Keratinocyte (primary cell): ENCODE measurements at regions not wholly inside any gene's neighbourhood (a gene's known extent, or its start where the extent isn't known, plus 50 kb on each side); places are given as distances from the start of the nearest gene placed in this dataset.

Experiments
- DNase-seq: peaks from one replicate; pipeline ENCODE4 v3.0.0-alpha.2; 2011; ENCODE audit warnings: low read depth, missing footprints, low spot score
- FAIRE-seq: peaks from 2 replicates; lab custom pipeline; 2011; peaks lifted over from hg19 to GRCh38; lab: Jason Lieb, UNC
- H2AFZ ChIP-seq: 2 replicates; pipeline ENCODE4 v1.6.0; 2012; ENCODE audit warnings: low read length, control low read depth, inconsistent platforms; ENCODE audit not compliant: control insufficient read depth
- H3K27ac ChIP-seq: 2 replicates; pipeline ENCODE4 v1.5.1; 2011; ENCODE audit warnings: low read length; ENCODE audit not compliant: control insufficient read depth, insufficient read depth
- H3K27me3 ChIP-seq: 3 replicates; pipeline ENCODE4 v1.6.0; 2011; ENCODE audit warnings: low read length; ENCODE audit not compliant: control insufficient read depth, insufficient read depth; ENCODE audit errors: extremely low read depth
- H3K36me3 ChIP-seq, 2 experiments: 2 replicates in 1 of 2; 3 replicates in 1 of 2; pipeline ENCODE4 v1.5.1; 2011; ENCODE audit warnings: low read length in 2 of 2, mild to moderate bottlenecking in 1 of 2; ENCODE audit not compliant: control insufficient read depth in 2 of 2, insufficient read depth in 2 of 2; ENCODE audit errors: extremely low read depth in 1 of 2
- H3K4me1 ChIP-seq: 3 replicates; pipeline ENCODE4 v1.5.1; 2011; ENCODE audit warnings: low read length; ENCODE audit not compliant: control insufficient read depth, insufficient read depth; ENCODE audit errors: extremely low read depth
- H3K4me2 ChIP-seq: 3 replicates; pipeline ENCODE4 v1.6.0; 2011; ENCODE audit warnings: low read depth, low read length; ENCODE audit not compliant: control insufficient read depth, insufficient read depth; ENCODE audit errors: extremely low read depth
- H3K4me3 ChIP-seq, 3 experiments: fragments of 200-600 bp in 1 of 3; sonication (generic) in 1 of 3; 2 replicates in 2 of 3; 3 replicates in 1 of 3; pipeline ENCODE4 v1.5.1; 2011 to 2016; ENCODE audit warnings: low read length in 3 of 3, mild to moderate bottlenecking in 3 of 3, control low read depth in 2 of 3, inconsistent platforms in 1 of 3, low read depth in 1 of 3, mixed read lengths in 1 of 3, mixed run types in 1 of 3, moderate library complexity in 1 of 3; ENCODE audit not compliant: control insufficient read depth in 2 of 3, insufficient read depth in 2 of 3; ENCODE audit errors: extremely low read depth in 1 of 3
- H3K79me2 ChIP-seq: 2 replicates; pipeline ENCODE4 v1.6.0; 2012; ENCODE audit warnings: low read length; ENCODE audit not compliant: control insufficient read depth, insufficient read depth
- H3K9ac ChIP-seq: 3 replicates; pipeline ENCODE4 v1.6.0; 2011; ENCODE audit warnings: low read length; ENCODE audit not compliant: control insufficient read depth, insufficient read depth; ENCODE audit errors: extremely low read depth
- H3K9me1 ChIP-seq: 3 replicates; pipeline ENCODE4 v1.6.0; 2011; ENCODE audit warnings: low read length; ENCODE audit not compliant: control insufficient read depth, insufficient read depth; ENCODE audit errors: extremely low read depth
- H3K9me3 ChIP-seq: 2 replicates; pipeline ENCODE4 v1.5.1; 2012; ENCODE audit warnings: low read depth, low read length; ENCODE audit not compliant: control insufficient read depth
- H4K20me1 ChIP-seq: 3 replicates; pipeline ENCODE4 v1.6.0; 2011; ENCODE audit warnings: low read length; ENCODE audit not compliant: control insufficient read depth, insufficient read depth; ENCODE audit errors: extremely low read depth
- EZH2 ChIP-seq: IDR thresholded peaks from one replicate; pipeline ENCODE4 v1.6.1; 2012; ENCODE audit warnings: inconsistent platforms, mild to moderate bottlenecking, low read length, moderate library complexity
- dilution Hi-C: fragments of 300-500 bp; cut with MboI; formaldehyde crosslinking; loops from one replicate; pipeline ENCODE4 v1.7.0; 2020; ENCODE audit warnings: low sequenced_read_pairs; ENCODE audit not compliant: extremely low pct_ligation_motif_present
- TF ChIP-seq, protein P1 (sequence below), 3 experiments: IDR thresholded peaks in 1 of 3; conservative IDR thresholded peaks in 1 of 3; optimal IDR thresholded peaks in 1 of 3; 2 replicates in 2 of 3; 3 replicates in 1 of 3; pipeline versions ENCODE3 to v1.5.1; 2011; ENCODE audit warnings: low read length in 3 of 3, mild to moderate bottlenecking in 3 of 3, moderate library complexity in 2 of 3, control low read depth in 1 of 3, inconsistent platforms in 1 of 3; ENCODE audit not compliant: insufficient read depth in 2 of 3; ENCODE audit errors: extremely low read depth in 1 of 3

DNA sequence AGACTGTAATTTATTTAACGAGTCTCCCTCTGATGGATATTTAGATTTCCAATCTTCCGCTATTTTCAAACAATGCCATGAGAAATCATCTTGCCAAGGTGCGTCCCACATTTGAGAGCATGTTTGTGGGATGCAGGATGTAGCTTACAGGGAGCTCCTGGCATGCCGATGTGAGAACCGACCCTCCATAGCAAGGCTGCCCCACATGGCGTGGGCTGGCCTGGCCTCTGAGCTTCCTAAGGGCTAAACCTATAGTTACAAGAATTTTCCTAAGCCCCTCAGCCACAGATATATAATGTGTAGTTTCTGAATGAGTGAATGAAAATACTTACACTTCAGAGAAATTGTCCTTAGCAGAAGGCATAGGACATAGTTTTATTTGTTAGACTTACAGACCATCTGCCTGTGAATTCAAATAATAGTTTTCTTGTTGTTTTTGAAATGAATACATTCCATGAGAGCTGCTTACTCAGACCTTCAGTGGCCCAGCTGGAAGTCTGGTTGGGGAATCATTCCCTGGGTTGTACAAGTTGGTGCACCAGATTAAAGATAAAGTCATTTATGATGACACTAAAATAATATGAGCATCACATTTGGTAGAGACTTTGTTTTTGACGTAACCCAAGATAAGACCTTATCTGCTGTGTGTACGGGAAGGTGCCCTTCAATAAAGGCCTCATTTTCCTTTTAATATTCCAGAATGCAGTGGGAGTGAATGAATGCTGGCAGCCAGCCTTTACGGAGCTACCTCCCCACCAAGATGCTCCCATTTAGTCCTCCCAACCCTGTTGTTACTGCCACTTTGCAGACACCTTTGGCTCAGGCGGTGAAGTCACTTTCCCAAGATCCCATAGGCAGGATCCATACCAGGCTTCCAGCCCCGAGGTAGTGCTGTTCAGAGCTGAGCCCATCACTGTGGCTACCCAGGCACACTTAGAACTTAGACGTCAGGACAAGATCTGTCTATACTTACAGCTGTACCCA lies 107.1 kb downstream of the GLI2 start:
- Histone ChIP-seq H3K9ac (no peak overlapping the region), H3K4me3 (no peak overlapping the region), H3K27me3 (no peaks in the 10 kb centered on the region), H3K9me1 (no peaks in the 10 kb centered on the region), H3K4me2 (no peak overlapping the region), H3K4me1 (no peaks in the 10 kb centered on the region), H4K20me1 (no peaks in the 10 kb centered on the region), H3K79me2 (no peaks in the 10 kb centered on the region), H2AFZ (no peak overlapping the region), H3K9me3 (no peaks in the 10 kb centered on the region), H3K27ac (no peak overlapping the region), H3K36me3 (no peaks in the 10 kb centered on the region)
- DNase-seq (no peak), FAIRE-seq (no peak)
- TF ChIP-seq EZH2, result no peak
- TF ChIP-seq, protein P1, sequence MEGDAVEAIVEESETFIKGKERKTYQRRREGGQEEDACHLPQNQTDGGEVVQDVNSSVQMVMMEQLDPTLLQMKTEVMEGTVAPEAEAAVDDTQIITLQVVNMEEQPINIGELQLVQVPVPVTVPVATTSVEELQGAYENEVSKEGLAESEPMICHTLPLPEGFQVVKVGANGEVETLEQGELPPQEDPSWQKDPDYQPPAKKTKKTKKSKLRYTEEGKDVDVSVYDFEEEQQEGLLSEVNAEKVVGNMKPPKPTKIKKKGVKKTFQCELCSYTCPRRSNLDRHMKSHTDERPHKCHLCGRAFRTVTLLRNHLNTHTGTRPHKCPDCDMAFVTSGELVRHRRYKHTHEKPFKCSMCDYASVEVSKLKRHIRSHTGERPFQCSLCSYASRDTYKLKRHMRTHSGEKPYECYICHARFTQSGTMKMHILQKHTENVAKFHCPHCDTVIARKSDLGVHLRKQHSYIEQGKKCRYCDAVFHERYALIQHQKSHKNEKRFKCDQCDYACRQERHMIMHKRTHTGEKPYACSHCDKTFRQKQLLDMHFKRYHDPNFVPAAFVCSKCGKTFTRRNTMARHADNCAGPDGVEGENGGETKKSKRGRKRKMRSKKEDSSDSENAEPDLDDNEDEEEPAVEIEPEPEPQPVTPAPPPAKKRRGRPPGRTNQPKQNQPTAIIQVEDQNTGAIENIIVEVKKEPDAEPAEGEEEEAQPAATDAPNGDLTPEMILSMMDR (optimal IDR thresholded peaks at IDR 0.05 in 1 of 3, IDR thresholded peaks at IDR 0.05 in 1 of 3, conservative IDR thresholded peaks at IDR 0.05 in 1 of 3; ENCODE audit: extremely low read depth in 1 of 3, insufficient read depth in 2 of 3, low read length in 3 of 3), result no peak
- dilution Hi-C loops, result no loop called here

DNA sequence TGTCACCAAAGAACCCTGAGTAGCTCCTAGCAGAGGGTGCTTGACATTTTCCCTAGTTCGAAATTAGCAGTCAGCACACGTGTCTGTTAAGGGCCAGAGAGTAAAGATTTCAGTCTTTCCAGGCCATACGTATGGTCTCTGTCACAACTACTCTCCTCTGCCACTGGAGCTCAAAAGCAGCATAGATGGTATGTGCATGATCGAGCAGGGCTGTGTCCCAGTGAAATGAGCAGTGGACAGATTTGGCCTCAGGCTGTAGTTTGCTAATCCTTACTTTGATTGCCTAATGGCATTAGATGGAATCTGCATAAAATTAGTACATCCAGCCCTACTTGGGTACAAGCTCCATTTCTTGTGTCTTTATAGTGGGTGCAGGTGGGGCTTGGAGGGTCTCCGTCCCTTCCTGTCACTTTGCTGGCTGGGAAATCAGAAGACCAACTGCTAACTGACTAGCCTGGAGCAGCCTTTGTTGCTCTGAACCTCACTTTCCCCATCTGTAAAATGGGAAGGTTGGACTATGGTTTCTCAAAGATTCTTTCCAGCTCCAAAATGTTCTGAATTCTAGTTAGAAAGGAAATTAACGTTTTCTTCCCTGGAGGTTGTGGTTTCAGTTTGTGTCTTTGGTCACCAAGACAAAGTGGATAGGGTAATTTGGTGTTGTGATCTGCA lies 108.5 kb downstream of the GLI2 start:
- H3K9ac ChIP-seq, result no peak overlapping the region
- dilution Hi-C loops, result no loop called here
- H3K9me3 ChIP-seq, result no peaks in the 10 kb centered on the region
- FAIRE-seq (no peak), DNase-seq (no peak)
- no peaks in the 10 kb centered on the region for H3K27me3 ChIP-seq
- H3K4me3 ChIP-seq, result no peak overlapping the region
- peaks cover 5% of the 10 kb centered on the region for H3K4me1 ChIP-seq
- TF ChIP-seq, protein P1 (optimal IDR thresholded peaks at IDR 0.05 in 1 of 3, IDR thresholded peaks at IDR 0.05 in 1 of 3, conservative IDR thresholded peaks at IDR 0.05 in 1 of 3; ENCODE audit: extremely low read depth in 1 of 3, insufficient read depth in 2 of 3, low read length in 3 of 3), result no peak
- TF ChIP-seq EZH2, result no peak
- H3K4me2 ChIP-seq, result no peak overlapping the region
- no peak overlapping the region for H3K27ac ChIP-seq
- no peaks in the 10 kb centered on the region for H3K79me2 ChIP-seq
- H3K9me1 ChIP-seq, result no peaks in the 10 kb centered on the region
- H4K20me1 ChIP-seq, result no peaks in the 10 kb centered on the region
- no peak overlapping the region for H2AFZ ChIP-seq
- no peaks in the 10 kb centered on the region for H3K36me3 ChIP-seq
